DOHH2 (cell line): ENCODE measurements at regions not wholly inside any gene's neighbourhood (a gene's known extent, or its start where the extent isn't known, plus 50 kb on each side); places are given as distances from the start of the nearest gene placed in this dataset.

ENCODE experiments used
- H3F3A ChIP-seq: fragments of 200-600 bp; sonication (generic), shearing (Covaris generic); 2 replicates; pipeline ENCODE4 v1.6.0; 2016; ENCODE audit warnings: antibody characterized with exemption, mild to moderate bottlenecking; ENCODE audit not compliant: control insufficient read depth, insufficient read depth
- H3K27ac ChIP-seq: fragments of 200-600 bp; sonication (generic); 2 replicates; pipeline ENCODE4 v1.5.1; 2014; ENCODE audit warnings: low read depth, mild to moderate bottlenecking, low read length, moderate library complexity
- H3K27me3 ChIP-seq: fragments of 200-600 bp; sonication (generic); 2 replicates; pipeline ENCODE4 v1.6.1; 2014; ENCODE audit warnings: mild to moderate bottlenecking, low read length, mixed read lengths; ENCODE audit not compliant: control insufficient read depth
- H3K36me3 ChIP-seq: fragments of 200-600 bp; sonication (generic); 2 replicates; pipeline ENCODE4 v1.6.1; 2014; ENCODE audit warnings: mild to moderate bottlenecking, low read length, moderate library complexity, mixed read lengths; ENCODE audit not compliant: control insufficient read depth
- H3K4me1 ChIP-seq: fragments of 200-600 bp; sonication (generic); 2 replicates; pipeline ENCODE4 v1.6.1; 2014; ENCODE audit warnings: mild to moderate bottlenecking, low read length, mixed read lengths; ENCODE audit not compliant: control insufficient read depth
- H3K4me2 ChIP-seq: fragments of 200-600 bp; sonication (generic); 2 replicates; pipeline ENCODE4 v1.6.0; 2014; ENCODE audit warnings: mild to moderate bottlenecking, low read length, moderate library complexity
- H3K4me3 ChIP-seq: fragments of 200-600 bp; sonication (generic); 2 replicates; pipeline ENCODE4 v1.5.1; 2014; ENCODE audit warnings: mild to moderate bottlenecking, low read length, mixed read lengths
- H3K79me2 ChIP-seq: fragments of 200-600 bp; sonication (generic); 2 replicates; pipeline ENCODE4 v1.6.1; 2014; ENCODE audit warnings: mild to moderate bottlenecking, low read length, mixed read lengths; ENCODE audit not compliant: control insufficient read depth
- H3K9me2 ChIP-seq: fragments of 200-600 bp; sonication (generic); replicated peaks from 2 replicates; pipeline ENCODE4 v1.6.1; 2014; ENCODE audit warnings: mild to moderate bottlenecking, low read length, mixed read lengths; ENCODE audit not compliant: control insufficient read depth
- H3K9me3 ChIP-seq: fragments of 200-600 bp; sonication (generic); 2 replicates; pipeline ENCODE4 v1.6.1; 2014; ENCODE audit warnings: antibody characterized with exemption, low read length, mixed read lengths; ENCODE audit not compliant: control insufficient read depth, insufficient read depth
- H4K20me1 ChIP-seq: fragments of 200-600 bp; sonication (generic); 2 replicates; pipeline ENCODE4 v1.6.0; 2014; ENCODE audit warnings: low read depth, mild to moderate bottlenecking, antibody characterized with exemption, low read length, moderate library complexity; ENCODE audit not compliant: control insufficient read depth, insufficient read depth
- CTCF ChIP-seq: fragments of 200-600 bp; sonication (generic); IDR thresholded peaks from one replicate; pipeline ENCODE4 v1.5.1; 2014; ENCODE audit warnings: antibody characterized with exemption, mild to moderate bottlenecking, low read depth, low read length; ENCODE audit not compliant: poor library complexity, severe bottlenecking
- EZH2phosphoT487 ChIP-seq: fragments of 200-600 bp; sonication (generic); IDR thresholded peaks from 2 replicates; pipeline ENCODE4 v1.6.1; 2017; ENCODE audit warnings: borderline replicate concordance, mild to moderate bottlenecking, antibody characterized with exemption, low read length, moderate library complexity, mixed read lengths

- Histone ChIP-seq H3K27me3 (no peaks in the 10 kb centered on the region; the same call in 1 of the 2 replicates), H3K4me3 (no peak overlapping the region), H3K4me2 (no peak overlapping the region)
Measured at GRCh38 chr20:7285918-7286556, 518.6 kb downstream of the BMP2 start.

DNA sequence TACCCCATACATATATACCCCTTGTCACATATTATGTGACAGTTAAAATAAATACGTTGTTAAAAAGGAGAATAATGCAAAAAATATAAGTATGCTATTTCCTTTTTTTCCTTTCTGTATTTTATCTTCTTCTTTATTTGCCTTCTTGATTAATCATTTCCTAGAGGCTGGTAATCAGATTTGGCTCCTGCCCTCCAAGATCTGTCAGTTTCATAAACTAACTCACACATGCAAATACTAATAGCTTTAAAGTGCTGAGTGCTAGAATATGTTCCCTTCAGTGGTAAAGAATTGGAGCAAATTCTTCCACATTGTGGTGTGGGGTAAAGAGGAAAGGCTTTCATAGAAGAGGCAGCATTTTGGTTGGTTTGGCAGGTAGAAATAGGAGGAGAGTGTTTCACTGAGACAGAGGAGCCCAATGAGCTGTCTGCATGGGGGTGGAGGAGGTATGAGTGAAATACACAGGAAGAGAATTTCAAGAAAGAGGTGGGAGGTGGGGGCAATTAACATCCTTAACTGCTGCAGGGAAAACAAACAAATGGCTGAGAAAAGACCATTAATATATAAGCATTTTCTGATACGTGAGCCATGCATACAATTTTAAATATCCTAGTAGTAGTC, 523.9 kb downstream of the BMP2 start:
- H3K4me3 ChIP-seq, result no peak overlapping the region
- H4K20me1 ChIP-seq, result no peaks in the 10 kb centered on the region
- no peaks in the 10 kb centered on the region; the same call in 1 of the 2 replicates for H3K27me3 ChIP-seq
- H3K36me3 ChIP-seq, result no peaks in the 10 kb centered on the region
- no peaks in the 10 kb centered on the region for H3K9me3 ChIP-seq
- H3K4me2 ChIP-seq, result no peak overlapping the region
- H3K4me1 ChIP-seq, result no peaks in the 10 kb centered on the region
- no peaks in the 10 kb centered on the region for H3F3A ChIP-seq
- no peaks in the 10 kb centered on the region for H3K79me2 ChIP-seq
- no peak for TF ChIP-seq EZH2phosphoT487
- no peak for TF ChIP-seq CTCF
- no peak overlapping the region for H3K27ac ChIP-seq
- H3K9me2 ChIP-seq, result no peaks in the 10 kb centered on the region

More at GRCh38 chr20:7285918-7286556, 518.6 kb downstream of the BMP2 start:
- Histone ChIP-seq H3K36me3 (no peaks in the 10 kb centered on the region), H3K79me2 (no peaks in the 10 kb centered on the region), H3K9me2 (no peaks in the 10 kb centered on the region), H3F3A (no peaks in the 10 kb centered on the region), H3K27ac (no peak overlapping the region), H3K9me3 (no peaks in the 10 kb centered on the region), H3K4me1 (no peaks in the 10 kb centered on the region), H4K20me1 (no peaks in the 10 kb centered on the region)
- TF ChIP-seq CTCF (peak; percentile 75), EZH2phosphoT487 (no peak)

GRCh38 chr20:7291946-7292345, 524.5 kb downstream of the BMP2 start:
- Histone ChIP-seq H3K4me3 (no peak overlapping the region), H4K20me1 (no peaks in the 10 kb centered on the region), H3K9me2 (no peaks in the 10 kb centered on the region), H3K4me1 (no peaks in the 10 kb centered on the region), H3K27me3 (no peaks in the 10 kb centered on the region), H3K79me2 (no peaks in the 10 kb centered on the region), H3K9me3 (no peaks in the 10 kb centered on the region), H3K36me3 (no peaks in the 10 kb centered on the region), H3K27ac (no peak overlapping the region), H3K4me2 (no peak overlapping the region), H3F3A (no peaks in the 10 kb centered on the region)
- no peak for TF ChIP-seq CTCF
- no peak for TF ChIP-seq EZH2phosphoT487
